Kasumi-1 (cell line): ENCODE measurements at regions not wholly inside any gene's neighbourhood (a gene's known extent, or its start where the extent isn't known, plus 50 kb on each side); places are given as distances from the start of the nearest gene placed in this dataset.

Source experiments
- DNase-seq, 2 experiments: peaks; one replicate each; lab custom pipeline; 2025; lab: John Stamatoyannopoulos, UW

DNA sequence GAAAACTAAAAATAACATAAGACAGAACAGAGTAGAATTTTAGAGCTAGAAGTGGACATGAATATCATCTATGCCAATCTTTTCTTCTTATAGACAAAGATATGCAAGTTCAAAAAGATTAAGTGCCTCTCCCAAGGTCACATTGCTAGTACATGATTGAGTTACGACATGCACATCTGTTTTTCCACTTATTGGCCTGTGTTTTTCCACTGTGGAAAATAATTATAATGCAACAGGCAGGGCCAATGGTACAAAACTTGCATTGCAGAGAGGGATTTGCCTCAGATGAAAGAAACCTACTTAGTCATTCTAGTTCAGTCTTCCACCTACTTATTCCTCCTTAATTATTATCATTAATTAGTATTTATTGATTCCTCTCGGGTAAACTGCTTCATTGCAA, 407.8 kb upstream of the SGCD start:
- DNase-seq: no peak

GRCh38 chr5:155919725-155920124, 407.2 kb upstream of the SGCD start:
- DNase-seq: no peak

- DNase-seq: no peak
Observed at GRCh38 chr5:155921621-155922020, 405.3 kb upstream of the SGCD start.

DNA sequence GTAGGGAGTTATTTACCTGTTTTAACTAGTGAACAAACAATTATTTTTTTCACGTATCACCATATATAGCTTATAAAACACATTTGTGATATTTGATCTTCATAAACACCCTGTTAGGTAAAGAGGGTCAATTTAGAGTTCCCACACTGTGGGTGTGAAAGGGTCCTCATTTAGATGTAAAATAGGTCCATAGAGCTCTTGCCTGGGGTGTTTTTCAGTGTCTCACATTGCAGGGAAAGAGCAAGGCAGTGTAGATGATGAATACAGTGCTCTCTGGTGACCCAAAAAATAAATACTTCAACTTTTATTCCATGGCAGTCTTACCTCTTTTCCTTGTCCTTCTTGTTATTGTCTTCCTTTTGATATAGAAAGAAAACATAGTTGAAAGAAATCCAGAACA, 403.2 kb upstream of the SGCD start:
- DNase-seq: no peak

GRCh38 chr5:155926031-155926430, 400.9 kb upstream of the SGCD start:
- DNase-seq: no peak

GRCh38 chr5:155926766-155927165, 400.2 kb upstream of the SGCD start:
- DNase-seq: no peak

- no peak for DNase-seq
Observed at GRCh38 chr5:155929112-155929511, 397.9 kb upstream of the SGCD start.

GRCh38 chr5:155934964-155935363, 392.0 kb upstream of the SGCD start:
- no peak for DNase-seq

- no peak for DNase-seq
Observed at GRCh38 chr5:155935723-155936122, 391.2 kb upstream of the SGCD start.

GRCh38 chr5:155936520-155937406, 390.2 kb upstream of the SGCD start:
- DNase-seq: no peak

- no peak for DNase-seq
Observed at GRCh38 chr5:155938051-155938450, 388.9 kb upstream of the SGCD start.

DNA sequence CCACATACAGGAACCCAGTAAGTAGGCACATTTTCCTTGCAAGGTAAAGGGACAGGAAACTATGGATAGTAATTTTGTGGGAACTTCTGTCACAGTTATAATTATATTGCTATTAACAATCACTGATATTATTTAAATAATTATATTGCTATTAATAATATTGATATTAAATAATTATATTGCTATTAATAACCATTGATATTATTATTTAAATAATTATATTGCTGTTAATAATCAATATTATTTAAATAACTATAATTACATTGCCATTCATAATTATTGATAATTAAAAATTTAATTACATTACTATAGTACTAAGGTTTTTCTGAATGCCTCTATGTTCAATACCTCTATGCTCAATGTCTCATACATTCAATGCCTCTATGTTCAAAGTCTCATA, 385.6 kb upstream of the SGCD start:
- DNase-seq: no peak

DNA sequence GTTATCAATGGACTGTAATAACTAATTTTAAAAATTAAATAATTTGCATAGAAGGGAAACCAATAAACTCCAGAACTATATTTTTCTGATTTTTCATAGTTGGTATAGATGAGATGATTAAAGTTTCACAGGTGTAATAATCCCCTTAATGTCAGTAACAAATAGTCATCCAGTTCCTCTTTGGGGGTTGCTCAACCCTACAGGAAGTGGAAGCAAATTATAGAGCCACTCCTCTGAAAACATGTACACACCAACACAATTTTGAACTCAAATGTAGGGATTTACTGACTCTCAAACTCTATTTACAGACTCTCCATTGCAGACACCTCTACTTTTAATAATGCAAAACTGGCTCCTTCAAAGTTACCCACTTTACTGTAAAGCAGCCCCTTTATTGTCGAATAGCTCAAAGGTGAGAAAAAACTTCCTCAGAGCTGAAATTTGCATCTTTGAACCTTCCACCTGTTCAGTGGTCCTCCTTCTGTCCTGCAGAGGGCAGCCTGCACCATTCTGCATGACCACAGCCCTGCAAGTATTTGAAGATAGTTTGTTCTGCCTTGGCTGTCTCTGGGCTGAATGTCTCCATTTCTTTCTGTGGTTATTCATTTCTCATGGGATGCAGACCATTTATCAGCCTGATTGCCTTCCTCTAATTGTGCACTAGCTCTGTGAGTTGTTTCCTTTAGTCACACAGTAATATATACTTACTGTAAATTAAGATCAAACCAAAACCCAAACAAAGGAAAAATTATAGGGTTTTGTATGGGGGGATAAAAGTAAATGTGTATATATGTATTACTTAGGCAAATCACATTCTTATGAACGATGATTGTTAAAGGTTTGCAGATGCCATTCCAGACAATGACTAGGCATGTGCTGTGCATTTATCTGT, 383.2 kb upstream of the SGCD start:
- DNase-seq: peak; percentile 21 to 45

- DNase-seq: no peak
Observed at GRCh38 chr5:155947394-155948062, 379.4 kb upstream of the SGCD start.

- DNase-seq: no peak
Observed at GRCh38 chr5:155948576-155948975, 378.4 kb upstream of the SGCD start.

DNA sequence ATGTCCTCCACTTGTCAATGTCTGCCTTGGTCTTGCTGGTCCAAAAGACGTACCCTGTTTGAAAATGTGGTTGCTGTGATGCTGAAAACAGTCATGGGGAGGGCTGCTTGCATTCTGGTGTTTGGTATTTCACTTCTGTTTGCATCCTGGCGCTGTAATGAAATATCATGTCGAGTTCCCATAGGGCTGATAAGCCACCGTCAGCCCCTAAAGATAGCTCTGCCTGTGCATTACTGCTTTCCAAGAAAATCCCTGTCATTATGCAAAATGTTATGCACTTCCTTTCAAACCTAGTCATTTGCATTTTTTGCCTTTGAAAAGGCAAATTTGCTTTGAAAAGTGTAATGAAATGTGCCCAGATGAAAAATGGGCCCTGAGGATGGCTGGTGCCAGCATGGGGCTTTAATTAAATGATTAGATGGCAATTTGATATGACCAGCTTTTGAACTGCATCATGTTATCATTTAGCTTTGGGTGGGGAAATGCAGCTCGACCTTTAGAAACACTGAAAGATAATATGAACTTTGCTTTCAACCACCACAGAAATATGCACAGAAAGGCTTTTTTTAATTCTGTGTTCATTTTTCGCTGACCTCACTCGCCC, 374.4 kb upstream of the SGCD start:
- DNase-seq: no peak

DNA sequence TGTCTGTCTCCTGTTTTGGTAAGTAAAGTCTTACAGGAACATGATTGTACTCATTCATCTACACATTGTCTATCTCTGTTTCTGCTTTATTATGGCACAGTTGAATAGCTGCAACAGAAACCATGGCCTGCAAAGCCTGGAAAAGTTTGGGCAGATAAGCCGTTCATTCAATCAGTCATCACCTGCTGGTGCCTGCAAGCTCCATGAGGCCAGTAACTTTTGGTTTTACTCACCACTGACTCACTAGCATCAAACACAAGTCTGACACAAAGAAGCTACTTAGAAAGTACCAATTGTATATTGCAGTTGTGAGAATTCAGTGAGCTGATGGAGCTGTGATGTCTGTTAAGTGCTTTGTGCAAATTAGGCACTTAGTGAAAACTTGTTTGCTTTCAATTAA, 373.6 kb upstream of the SGCD start:
- DNase-seq: no peak

- DNase-seq: no peak
Observed at GRCh38 chr5:155954701-155955445, 372.1 kb upstream of the SGCD start.

GRCh38 chr5:155957884-155958283, 369.1 kb upstream of the SGCD start:
- no peak for DNase-seq

DNA sequence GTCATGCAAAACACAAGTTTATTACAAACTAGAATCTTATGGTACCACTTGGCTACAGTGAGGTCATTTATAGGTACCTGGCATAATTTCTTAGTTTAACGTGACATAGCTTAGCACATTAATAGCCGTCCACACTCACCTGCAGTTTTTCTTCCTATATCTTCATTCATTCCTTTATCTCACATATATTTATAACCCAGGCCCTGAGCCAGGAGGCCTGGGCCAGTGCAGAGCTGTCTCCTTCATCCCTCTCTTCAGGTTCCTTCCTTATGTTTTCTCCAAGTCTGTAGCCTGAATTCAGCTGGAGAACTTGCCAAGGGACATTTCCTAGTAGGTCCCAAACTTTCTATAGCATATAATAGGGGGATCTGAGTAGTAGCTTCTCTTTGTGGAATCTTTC, 367.9 kb upstream of the SGCD start:
- no peak for DNase-seq

DNA sequence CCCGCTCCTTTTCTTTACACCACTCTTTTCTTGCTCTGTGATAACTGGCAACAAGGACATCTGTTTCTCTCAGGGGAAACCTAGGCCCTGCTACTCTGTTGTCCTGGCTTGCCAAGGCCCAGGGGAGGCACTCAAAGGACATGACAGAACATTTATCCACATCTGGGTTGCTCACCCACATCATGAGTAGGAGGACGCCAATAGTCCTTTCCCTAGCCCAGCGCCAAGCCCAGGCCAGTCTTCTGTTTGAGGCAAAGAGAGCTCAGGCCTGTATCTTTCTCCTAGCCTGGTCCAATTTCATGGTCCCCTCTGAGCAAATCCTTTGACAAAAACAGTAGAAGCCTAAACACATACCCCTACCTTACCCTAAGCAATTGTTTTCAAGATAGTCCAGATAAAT, 366.8 kb upstream of the SGCD start:
- DNase-seq: no peak
